ENCODE measurements at regions not wholly inside any gene's neighbourhood (a gene's known extent, or its start where the extent isn't known, plus 50 kb on each side); places are given as distances from the start of the nearest gene placed in this dataset.
"Not testable (repeated sequence)": the region's sequence is repeated elsewhere in the genome, so short reads cannot be mapped to it uniquely, and the experiment has no call there.

GRCh38 chr4:75422998-75423397 lies 91.2 kb downstream of the RCHY1 start:
- no peak for FAIRE-seq
- no peak for DNase-seq (ENCODE audit: insufficient read length)

GRCh38 chr4:75412746-75413145 lies 101.5 kb downstream of the RCHY1 start:
- FAIRE-seq: no peak
- no peak for DNase-seq (ENCODE audit: insufficient read length)
- TF ChIP-seq TAF1 (IDR thresholded peaks at IDR 0.05; ENCODE audit: borderline replicate concordance, low read depth, low read length): no peak
- TF ChIP-seq POLR2AphosphoS5 (IDR thresholded peaks at IDR 0.05; ENCODE audit: low read depth, low read length): no peak
- TF ChIP-seq POLR2A (IDR thresholded peaks at IDR 0.05; ENCODE audit: low read depth, low read length): no peak

More at GRCh38 chr4:75422998-75423397, 91.2 kb downstream of the RCHY1 start:
- TF ChIP-seq POLR2A (IDR thresholded peaks at IDR 0.05; ENCODE audit: low read depth, low read length) (no peak), POLR2AphosphoS5 (IDR thresholded peaks at IDR 0.05; ENCODE audit: low read depth, low read length) (no peak)

- FAIRE-seq (no peak), DNase-seq (ENCODE audit: insufficient read length) (no peak)
- TF ChIP-seq POLR2AphosphoS5 (IDR thresholded peaks at IDR 0.05; ENCODE audit: low read depth, low read length) (no peak), POLR2A (IDR thresholded peaks at IDR 0.05; ENCODE audit: low read depth, low read length) (no peak), TAF1 (IDR thresholded peaks at IDR 0.05; ENCODE audit: borderline replicate concordance, low read depth, low read length) (no peak)
Measured at GRCh38 chr4:75398501-75398900, 115.7 kb downstream of the RCHY1 start.

GRCh38 chr4:75391489-75392166 lies 122.6 kb downstream of the RCHY1 start:
- no peak for DNase-seq (ENCODE audit: insufficient read length)
- TF ChIP-seq TAF1 (IDR thresholded peaks at IDR 0.05; ENCODE audit: borderline replicate concordance, low read depth, low read length) (no peak), POLR2A (IDR thresholded peaks at IDR 0.05; ENCODE audit: low read depth, low read length) (no peak), POLR2AphosphoS5 (IDR thresholded peaks at IDR 0.05; ENCODE audit: low read depth, low read length) (no peak)
- no peak for FAIRE-seq

GRCh38 chr4:75386426-75386825 lies 127.8 kb downstream of the RCHY1 start:
- FAIRE-seq; DNase-seq (ENCODE audit: insufficient read length): not testable (repeated sequence)

- FAIRE-seq (no peak), DNase-seq (ENCODE audit: insufficient read length) (no peak)
- TF ChIP-seq POLR2AphosphoS5 (IDR thresholded peaks at IDR 0.05; ENCODE audit: low read depth, low read length) (no peak), TAF1 (IDR thresholded peaks at IDR 0.05; ENCODE audit: borderline replicate concordance, low read depth, low read length) (no peak), POLR2A (IDR thresholded peaks at IDR 0.05; ENCODE audit: low read depth, low read length) (no peak)
Measured at GRCh38 chr4:75385106-75385505, 129.1 kb downstream of the RCHY1 start.

- FAIRE-seq: no peak
- DNase-seq (ENCODE audit: insufficient read length): no peak
- TF ChIP-seq TAF1 (IDR thresholded peaks at IDR 0.05; ENCODE audit: borderline replicate concordance, low read depth, low read length) (no peak), POLR2A (IDR thresholded peaks at IDR 0.05; ENCODE audit: low read depth, low read length) (no peak), POLR2AphosphoS5 (IDR thresholded peaks at IDR 0.05; ENCODE audit: low read depth, low read length) (no peak)
Measured at GRCh38 chr4:75376543-75376942, 137.7 kb downstream of the RCHY1 start.

GRCh38 chr4:75371915-75372314 lies 142.3 kb downstream of the RCHY1 start:
- DNase-seq (ENCODE audit: insufficient read length) (no peak), FAIRE-seq (no peak)
- TF ChIP-seq POLR2AphosphoS5 (IDR thresholded peaks at IDR 0.05; ENCODE audit: low read depth, low read length): no peak
- TF ChIP-seq POLR2A (IDR thresholded peaks at IDR 0.05; ENCODE audit: low read depth, low read length): no peak
- no peak for TF ChIP-seq TAF1 (IDR thresholded peaks at IDR 0.05; ENCODE audit: borderline replicate concordance, low read depth, low read length)

GRCh38 chr4:75370576-75370975 lies 143.6 kb downstream of the RCHY1 start:
- FAIRE-seq (no peak), DNase-seq (ENCODE audit: insufficient read length) (no peak)
- TF ChIP-seq POLR2AphosphoS5 (IDR thresholded peaks at IDR 0.05; ENCODE audit: low read depth, low read length) (no peak), POLR2A (IDR thresholded peaks at IDR 0.05; ENCODE audit: low read depth, low read length) (no peak), TAF1 (IDR thresholded peaks at IDR 0.05; ENCODE audit: borderline replicate concordance, low read depth, low read length) (no peak)

GRCh38 chr4:75345423-75345822 lies 168.8 kb downstream of the RCHY1 start:
- DNase-seq (ENCODE audit: insufficient read length) (no peak), FAIRE-seq (no peak)
- no peak for TF ChIP-seq POLR2AphosphoS5 (IDR thresholded peaks at IDR 0.05; ENCODE audit: low read depth, low read length)

GRCh38 chr4:75344915-75345314 lies 169.3 kb downstream of the RCHY1 start:
- no peak for FAIRE-seq
- DNase-seq (ENCODE audit: insufficient read length): no peak
- no peak for TF ChIP-seq POLR2A (IDR thresholded peaks at IDR 0.05; ENCODE audit: low read depth, low read length)
- TF ChIP-seq POLR2AphosphoS5 (IDR thresholded peaks at IDR 0.05; ENCODE audit: low read depth, low read length): no peak
- no peak for TF ChIP-seq TAF1 (IDR thresholded peaks at IDR 0.05; ENCODE audit: borderline replicate concordance, low read depth, low read length)

GRCh38 chr4:75343333-75343732 lies 170.9 kb downstream of the RCHY1 start:
- TF ChIP-seq POLR2AphosphoS5 (IDR thresholded peaks at IDR 0.05; ENCODE audit: low read depth, low read length) (no peak), TAF1 (IDR thresholded peaks at IDR 0.05; ENCODE audit: borderline replicate concordance, low read depth, low read length) (no peak), POLR2A (IDR thresholded peaks at IDR 0.05; ENCODE audit: low read depth, low read length) (no peak)
- no peak for DNase-seq (ENCODE audit: insufficient read length)
- no peak for FAIRE-seq

- DNase-seq (ENCODE audit: insufficient read length): no peak
- FAIRE-seq: no peak
- TF ChIP-seq POLR2A (IDR thresholded peaks at IDR 0.05; ENCODE audit: low read depth, low read length): no peak
- no peak for TF ChIP-seq POLR2AphosphoS5 (IDR thresholded peaks at IDR 0.05; ENCODE audit: low read depth, low read length)
- no peak for TF ChIP-seq TAF1 (IDR thresholded peaks at IDR 0.05; ENCODE audit: borderline replicate concordance, low read depth, low read length)
Measured at GRCh38 chr4:75340561-75340960, 173.6 kb downstream of the RCHY1 start.

Data from GM12892 (cell line).